Stimulated activated CD8-positive, alpha-beta memory T cell treated with anti-CD3 and anti-CD28 coated beads, Interleukin-4, amount 100 ng/mL, for 24 hours (primary cell): ENCODE measurements at regions not wholly inside any gene's neighbourhood (a gene's known extent, or its start where the extent isn't known, plus 50 kb on each side); places are given as distances from the start of the nearest gene placed in this dataset.

ENCODE experiments used
- DNase-seq: peaks from one replicate; pipeline ENCODE4 v3.0.0-alpha.2; 2020; ENCODE audit warnings: low read depth

GRCh38 chr1:218582646-218583045, 237.5 kb downstream of the TGFB2 start:
- DNase-seq = no peak

GRCh38 chr1:218584418-218585155, 239.5 kb downstream of the TGFB2 start:
- no peak for DNase-seq

GRCh38 chr1:218585511-218586184, 240.5 kb downstream of the TGFB2 start:
- no peak for DNase-seq

GRCh38 chr1:218587900-218588299, 242.8 kb downstream of the TGFB2 start:
- DNase-seq = no peak

GRCh38 chr1:218588540-218589172, 243.5 kb downstream of the TGFB2 start:
- DNase-seq = no peak

- no peak for DNase-seq
These were observed 244.4 kb downstream of the TGFB2 start for GRCh38 chr1:218589487-218589886.

- no peak for DNase-seq
These were observed 246.8 kb downstream of the TGFB2 start for GRCh38 chr1:218591966-218592365.

GRCh38 chr1:218592688-218593087, 247.6 kb downstream of the TGFB2 start:
- no peak for DNase-seq

GRCh38 chr1:218600968-218601367, 255.8 kb downstream of the TGFB2 start:
- no peak for DNase-seq

- no peak for DNase-seq
These were observed 259.1 kb downstream of the TGFB2 start for GRCh38 chr1:218604217-218604616.

- no peak for DNase-seq
These were observed 266.9 kb downstream of the TGFB2 start for GRCh38 chr1:218611916-218612585.

- no peak for DNase-seq
These were observed 268.0 kb downstream of the TGFB2 start for GRCh38 chr1:218613105-218613504.

- no peak for DNase-seq
These were observed 268.9 kb downstream of the TGFB2 start for GRCh38 chr1:218614031-218614430.

- no peak for DNase-seq
These were observed 271.5 kb downstream of the TGFB2 start for GRCh38 chr1:218616681-218617080.

GRCh38 chr1:218617986-218618385, 272.9 kb downstream of the TGFB2 start:
- DNase-seq = no peak

- DNase-seq = no peak
These were observed 275.8 kb downstream of the TGFB2 start for GRCh38 chr1:218620956-218621355.

GRCh38 chr1:218624052-218624451, 278.9 kb downstream of the TGFB2 start:
- no peak for DNase-seq

GRCh38 chr1:218625393-218625792, 280.3 kb downstream of the TGFB2 start:
- DNase-seq = no peak

GRCh38 chr1:218633238-218633988, 288.3 kb downstream of the TGFB2 start:
- DNase-seq = no peak

GRCh38 chr1:218634212-218634611, 289.1 kb downstream of the TGFB2 start:
- no peak for DNase-seq

- no peak for DNase-seq
These were observed 291.4 kb downstream of the TGFB2 start for GRCh38 chr1:218636548-218636947.

GRCh38 chr1:218640173-218640572, 295.0 kb downstream of the TGFB2 start:
- DNase-seq = no peak
